Vagina (tissue), 2 donors: ENCODE measurements at regions not wholly inside any gene's neighbourhood (a gene's known extent, or its start where the extent isn't known, plus 50 kb on each side); places are given as distances from the start of the nearest gene placed in this dataset.

Experiments used
- CTCF ChIP-seq, 3 experiments: fragments of 450-650 bp in 2 of 3; fragments of 200-600 bp in 1 of 3; sonication (generic) in 1 of 3; IDR thresholded peaks; one replicate each; pipeline ENCODE4 v1.5.1; 2017 to 2019; ENCODE audit warnings: antibody characterized with exemption in 3 of 3, mild to moderate bottlenecking in 2 of 3, moderate library complexity in 2 of 3
- POLR2A ChIP-seq, 2 donors: fragments of 450-650 bp; IDR thresholded peaks; one replicate each; pipeline ENCODE4 v1.6.1; 2017; ENCODE audit warnings: antibody characterized with exemption in 2 of 2, mild to moderate bottlenecking in 2 of 2, moderate library complexity in 2 of 2
- POLR2AphosphoS5 ChIP-seq, 2 donors: sonication (generic); formaldehyde crosslinking; IDR thresholded peaks; one replicate each; pipeline ENCODE4 v1.9.0; 2017; ENCODE audit warnings: antibody characterized with exemption in 2 of 2, mild to moderate bottlenecking in 2 of 2, low read depth in 1 of 2; ENCODE audit not compliant: insufficient read depth in 1 of 2

- TF ChIP-seq CTCF (IDR thresholded peaks at IDR 0.05) (no peak), POLR2AphosphoS5 (IDR thresholded peaks at IDR 0.05; ENCODE audit: insufficient read depth in 1 of 2, low read depth in 1 of 2) (no peak), POLR2A (IDR thresholded peaks at IDR 0.05) (no peak)
Observed at GRCh38 chr2:150261691-150262090, 225.8 kb downstream of the RND3 start.
